Heart left ventricle (tissue), 16 donors: ENCODE measurements at regions not wholly inside any gene's neighbourhood (a gene's known extent, or its start where the extent isn't known, plus 50 kb on each side); places are given as distances from the start of the nearest gene placed in this dataset.
A peak's percentile ranks its signal among the peaks of the same experiment; 100 is the strongest.
"Not testable (repeated sequence)": the region's sequence is repeated elsewhere in the genome, so short reads cannot be mapped to it uniquely, and the experiment has no call there.

Source experiments
- ATAC-seq, 4 donors: fragments of 200-7000 bp; cut with Tn5 transposase; one replicate each; pipeline ENCODE4 v1.9.1; 2020 to 2022; ENCODE audit warnings: moderate library complexity in 4 of 4, mild to moderate bottlenecking in 3 of 4, moderate number of reproducible peaks in 1 of 4
- DNase-seq, 5 donors: peaks; one replicate each; pipeline ENCODE4 v3.0.0-alpha.2; 2020
- H3K27ac ChIP-seq, 12 donors: fragments of 200-600 bp; sonication (generic) in 4 of 12; one replicate each; pipeline versions ENCODE4 v1.5.0 to v1.8.0; 2016 to 2022; ENCODE audit warnings: mild to moderate bottlenecking in 2 of 12
- H3K27me3 ChIP-seq, 9 donors: fragments of 200-600 bp; sonication (generic) in 2 of 9; one replicate each; pipeline versions ENCODE4 v1.5.1 to v1.8.0; 2016 to 2022; ENCODE audit warnings: mild to moderate bottlenecking in 3 of 9
- H3K36me3 ChIP-seq, 9 donors: fragments of 200-600 bp; sonication (generic) in 2 of 9; one replicate each; pipeline versions ENCODE4 v1.5.0 to v1.8.0; 2018 to 2022; ENCODE audit warnings: mild to moderate bottlenecking in 2 of 9
- H3K4me1 ChIP-seq, 12 donors: fragments of 200-600 bp; sonication (generic) in 4 of 12; one replicate each; pipeline versions ENCODE4 v1.5.0 to v1.8.0; 2016 to 2022; ENCODE audit warnings: mild to moderate bottlenecking in 3 of 12
- H3K4me3 ChIP-seq, 12 donors: fragments of 200-600 bp; sonication (generic) in 4 of 12; one replicate each; pipeline versions ENCODE4 v1.5.0 to v1.8.0; 2017 to 2022; ENCODE audit warnings: mild to moderate bottlenecking in 9 of 12, moderate library complexity in 4 of 12
- H3K9me3 ChIP-seq, 12 donors: fragments of 200-600 bp; sonication (generic) in 4 of 12; one replicate each; pipeline versions ENCODE4 v1.5.0 to v1.8.0; 2016 to 2022; ENCODE audit warnings: mild to moderate bottlenecking in 1 of 12
- CTCF ChIP-seq, 12 donors: fragments of 200-600 bp; sonication (generic) in 4 of 12; IDR thresholded peaks; one replicate each; pipeline versions ENCODE4 v1.5.0 to v1.8.0; 2018 to 2022; ENCODE audit warnings: antibody characterized with exemption in 12 of 12, mild to moderate bottlenecking in 5 of 12
- POLR2A ChIP-seq, 2 donors: fragments of 450-650 bp; IDR thresholded peaks; one replicate each; pipeline ENCODE4 v1.6.1; 2017; ENCODE audit warnings: antibody characterized with exemption in 2 of 2, mild to moderate bottlenecking in 2 of 2, moderate library complexity in 2 of 2
- WGBS, 4 donors: extraction: QIAGEN DNeasy Blood & Tissue Kit in 2 of 4; methylation state at CpG; one replicate each; pipeline versions ENCODE4 v1.1.5 to v1.1.7; 2013 to 2018; 5-methylcytosine and 5-hydroxymethylcytosine counted together
- intact Hi-C, 10 donors: fragments of 100-400 bp; cut with DNase I; formaldehyde crosslinking; loops; one replicate each; pipeline versions ENCODE4 v1.11.1 to v1.14.2; 2022
- donor health status: ischemic (EF 13 %, LVEDD 7.1; RV severe dilation, severe dysfunction).
- donor health status: healthy with polysubstance abuse.
- donor health status: DM: no; HTN: yes; CAD: no.
- donor health status: DM: no; HTN: no; CAD: no.
- donor health status: ischemic (EF 25% LVEDD 6.9; RV normal size, moderate dysfunction).
- donor health status: ischemic (EF 25% LVEDD 5.7; RV mildly dilated, moderate dysfunction).
- donor health status: healthy.
- donor health status: DM: yes; HTN: yes; CAD: no.
- donor health status: ischemic (EF 35%, LVEDD 5.7; RV mildly dilated, moderate dysfunction).
- donor health status: nonischemic (EF 11% LVEDD 7.7; RV severe dilation, severe dysfunction).
- donor health status: DM: yes; HTN: yes; CAD: no.
- donor health status: PGD.
- donor health status: ischemic (EF 29% LVEDD 5.4; RV normal size, mild dysfunction).
- donor health status: nonischemic (EF 23%, LVEDD 6.1; RV moderate dilation, normal function).

- no peaks in the 10 kb centered on the region for H3K36me3 ChIP-seq
- peak in 2 of 4 donors; percentile 58 to 62 for ATAC-seq
- no peak overlapping the region for H3K27ac ChIP-seq
- H3K27me3 ChIP-seq: no peaks in the 10 kb centered on the region
- WGBS, 4 donors: 52 to 75% (median 72%) methylated on average over 2 of the region's 2 CpGs
- no peaks in the 10 kb centered on the region for H3K4me1 ChIP-seq
- no peak overlapping the region for H3K4me3 ChIP-seq
- intact Hi-C loops: no loop called here
- peaks cover 0 to 6% (median 0%) of the 10 kb centered on the region in 12 donors for H3K9me3 ChIP-seq
- TF ChIP-seq CTCF (IDR thresholded peaks at IDR 0.05): no peak
- TF ChIP-seq POLR2A (IDR thresholded peaks at IDR 0.05): no peak
- peak in 2 of 5 donors; percentile 23 to 29 for DNase-seq
Observed at GRCh38 chr1:221594576-221594975, 147.3 kb downstream of the DUSP10 start.

- Histone ChIP-seq H3K4me1 (no peaks in the 10 kb centered on the region), H3K4me3 (no peak overlapping the region), H3K36me3 (no peaks in the 10 kb centered on the region), H3K27me3 (no peaks in the 10 kb centered on the region), H3K27ac (no peak overlapping the region), H3K9me3 (no peaks in the 10 kb centered on the region)
- WGBS, 4 donors: 66 to 76% (median 72%) methylated on average over 6 of the region's 6 CpGs
- TF ChIP-seq POLR2A (IDR thresholded peaks at IDR 0.05) (no peak), CTCF (IDR thresholded peaks at IDR 0.05) (no peak)
- intact Hi-C loops: no loop called here
- ATAC-seq (no peak), DNase-seq (no peak)
Observed at GRCh38 chr1:221598122-221598521, 143.8 kb downstream of the DUSP10 start.

DNA sequence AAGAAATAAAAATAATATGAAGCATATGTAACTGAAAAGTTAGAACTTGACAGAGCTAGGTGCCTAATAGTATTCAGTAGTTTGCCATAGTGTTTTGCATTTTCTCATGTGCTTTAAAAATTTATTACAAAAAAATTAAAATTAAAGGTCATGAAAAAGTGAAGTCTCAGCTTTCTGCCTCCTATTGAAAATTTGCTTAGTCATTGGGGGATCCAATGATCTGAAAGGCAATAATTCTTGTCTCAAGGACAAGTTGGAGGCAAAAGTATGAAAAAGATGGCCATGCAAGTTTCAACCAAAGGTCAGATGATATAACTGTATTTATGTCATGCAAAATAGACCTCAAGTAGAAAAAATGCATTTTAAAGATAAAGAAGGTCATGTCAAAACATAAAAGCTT, 140.7 kb downstream of the DUSP10 start:
- no peak overlapping the region for H3K27ac ChIP-seq
- H3K36me3 ChIP-seq: no peaks in the 10 kb centered on the region
- ATAC-seq (no peak), DNase-seq (no peak)
- intact Hi-C loops: no loop called here
- TF ChIP-seq POLR2A (IDR thresholded peaks at IDR 0.05): no peak
- no peak for TF ChIP-seq CTCF (IDR thresholded peaks at IDR 0.05)
- no peaks in the 10 kb centered on the region for H3K4me1 ChIP-seq
- H3K4me3 ChIP-seq: no peak overlapping the region
- H3K9me3 ChIP-seq: no peaks in the 10 kb centered on the region
- H3K27me3 ChIP-seq: no peaks in the 10 kb centered on the region

DNA sequence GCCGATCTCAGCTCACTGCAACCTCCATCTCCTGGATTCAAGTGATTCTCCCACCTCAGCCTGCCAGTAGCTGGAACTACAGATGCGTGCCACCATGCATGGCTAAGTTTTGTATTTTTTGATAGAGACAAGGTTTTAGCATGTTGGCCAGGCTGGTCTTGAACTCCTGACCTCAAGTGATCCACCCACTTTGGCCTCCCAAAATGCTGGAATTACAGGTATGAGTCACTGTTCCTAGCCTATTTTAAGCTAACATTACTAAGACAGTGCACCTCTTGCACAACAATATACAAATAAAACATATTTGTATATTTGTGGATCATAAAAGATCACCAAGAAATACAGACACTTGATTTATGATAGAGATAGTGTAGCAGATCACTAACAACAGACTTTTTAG, 139.1 kb downstream of the DUSP10 start:
- ATAC-seq (no peak), DNase-seq (no peak)
- Histone ChIP-seq H3K9me3 (no peaks in the 10 kb centered on the region), H3K27ac (no peak overlapping the region), H3K27me3 (no peaks in the 10 kb centered on the region), H3K4me3 (no peak overlapping the region), H3K36me3 (no peaks in the 10 kb centered on the region), H3K4me1 (no peaks in the 10 kb centered on the region)
- WGBS, 4 donors: 91 to 93% (median 92%) methylated on average over 2 of the region's 2 CpGs
- TF ChIP-seq POLR2A (IDR thresholded peaks at IDR 0.05) (no peak), CTCF (IDR thresholded peaks at IDR 0.05) (no peak)
- intact Hi-C loops: no loop called here

GRCh38 chr1:221604390-221604789, 137.5 kb downstream of the DUSP10 start:
- intact Hi-C loops, DNase-seq, H3K27ac ChIP-seq, H3K4me3 ChIP-seq, H3K9me3 ChIP-seq, H3K4me1 ChIP-seq, ATAC-seq, H3K36me3 ChIP-seq, H3K27me3 ChIP-seq: not testable (repeated sequence)
